DMS114 treated with DMSO at 0.1 percent for 48 hours (cell line): ENCODE measurements at regions not wholly inside any gene's neighbourhood (a gene's known extent, or its start where the extent isn't known, plus 50 kb on each side); places are given as distances from the start of the nearest gene placed in this dataset.

ENCODE experiments used
- DNase-seq: peaks from one replicate; lab custom pipeline; 2025; ENCODE audit not compliant: unreplicated experiment; lab: John Stamatoyannopoulos, UW

DNA sequence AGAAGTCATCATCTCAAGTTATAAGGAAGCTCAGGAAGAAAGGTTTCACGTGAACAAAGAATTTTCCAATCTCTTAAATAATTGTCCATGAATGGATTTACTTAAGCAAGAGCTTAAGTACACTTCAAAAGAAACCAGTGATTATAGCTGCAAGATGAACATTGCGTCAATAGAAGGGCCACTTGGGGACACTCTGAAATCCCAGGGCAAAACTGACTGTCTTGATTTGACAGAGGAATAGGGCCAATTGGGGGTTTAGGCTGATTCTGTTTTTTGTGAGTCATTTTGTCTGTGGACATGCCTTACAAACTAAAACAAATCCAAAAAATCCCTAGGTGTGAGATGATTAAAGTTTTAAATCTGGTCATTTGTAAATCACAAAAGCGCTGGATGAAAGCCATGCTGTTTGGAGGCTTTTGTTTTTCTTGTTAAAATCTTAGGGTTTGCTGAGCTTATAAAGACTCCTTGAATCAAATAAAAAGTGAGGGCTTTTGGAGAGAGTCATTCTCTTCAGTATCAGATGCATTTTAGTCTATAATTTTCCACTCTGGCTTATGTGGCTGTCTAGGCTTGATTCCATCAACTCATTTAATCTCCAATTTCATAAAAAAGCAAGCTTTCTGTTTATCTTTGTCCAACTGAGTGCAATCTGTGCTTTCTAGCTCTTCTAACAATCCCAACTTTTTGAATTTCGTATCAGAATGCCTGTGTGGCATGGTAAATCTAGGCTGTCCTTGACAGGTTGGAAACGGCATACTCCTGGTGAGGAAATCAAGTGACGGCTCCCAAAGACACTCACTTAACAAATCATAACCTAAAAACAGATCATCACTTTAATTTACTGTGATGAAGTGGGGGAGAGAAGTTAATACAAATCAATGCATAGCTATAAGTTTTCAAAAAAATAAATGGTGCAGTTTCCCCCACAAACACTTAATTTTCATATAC is 98.2 kb upstream of the SOX9 start:
- no peak for DNase-seq

DNA sequence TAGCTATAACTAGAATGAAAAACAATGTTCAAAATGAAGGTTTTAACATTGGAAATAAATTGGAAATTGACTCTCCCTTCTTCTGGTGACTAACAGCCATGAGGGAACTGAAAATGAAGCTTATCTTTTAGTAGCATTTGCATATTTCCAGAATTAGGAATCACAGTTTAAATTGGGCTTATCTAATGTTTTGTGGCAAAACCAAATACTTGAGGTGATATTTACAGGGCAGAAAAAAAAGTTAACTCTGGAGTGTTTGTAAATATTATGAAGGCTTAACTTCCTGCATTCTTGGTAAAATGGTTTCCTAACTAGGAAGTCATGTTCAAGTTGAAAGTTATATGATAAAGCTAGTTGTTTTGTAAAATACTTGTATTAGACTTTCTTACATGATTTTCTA is 96.4 kb upstream of the SOX9 start:
- no peak for DNase-seq

DNA sequence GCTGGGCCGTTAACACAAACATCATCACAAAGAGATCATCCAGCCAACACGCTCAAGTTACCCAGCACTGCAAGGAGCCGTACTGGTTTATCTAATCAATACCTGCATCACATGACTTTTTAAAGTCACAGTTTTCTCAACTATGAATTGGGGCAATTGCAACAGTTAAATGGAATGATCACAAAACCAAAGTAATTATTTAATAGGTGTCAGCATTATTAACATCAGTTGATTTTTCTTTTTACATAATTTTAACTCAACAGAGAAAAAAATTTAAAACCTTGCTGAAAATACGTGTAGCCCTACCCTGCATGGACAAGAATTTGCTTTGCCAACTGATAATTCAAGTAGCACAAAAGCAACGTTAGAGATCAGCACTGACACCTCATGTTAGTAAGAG is 95.7 kb upstream of the SOX9 start:
- no peak for DNase-seq

DNA sequence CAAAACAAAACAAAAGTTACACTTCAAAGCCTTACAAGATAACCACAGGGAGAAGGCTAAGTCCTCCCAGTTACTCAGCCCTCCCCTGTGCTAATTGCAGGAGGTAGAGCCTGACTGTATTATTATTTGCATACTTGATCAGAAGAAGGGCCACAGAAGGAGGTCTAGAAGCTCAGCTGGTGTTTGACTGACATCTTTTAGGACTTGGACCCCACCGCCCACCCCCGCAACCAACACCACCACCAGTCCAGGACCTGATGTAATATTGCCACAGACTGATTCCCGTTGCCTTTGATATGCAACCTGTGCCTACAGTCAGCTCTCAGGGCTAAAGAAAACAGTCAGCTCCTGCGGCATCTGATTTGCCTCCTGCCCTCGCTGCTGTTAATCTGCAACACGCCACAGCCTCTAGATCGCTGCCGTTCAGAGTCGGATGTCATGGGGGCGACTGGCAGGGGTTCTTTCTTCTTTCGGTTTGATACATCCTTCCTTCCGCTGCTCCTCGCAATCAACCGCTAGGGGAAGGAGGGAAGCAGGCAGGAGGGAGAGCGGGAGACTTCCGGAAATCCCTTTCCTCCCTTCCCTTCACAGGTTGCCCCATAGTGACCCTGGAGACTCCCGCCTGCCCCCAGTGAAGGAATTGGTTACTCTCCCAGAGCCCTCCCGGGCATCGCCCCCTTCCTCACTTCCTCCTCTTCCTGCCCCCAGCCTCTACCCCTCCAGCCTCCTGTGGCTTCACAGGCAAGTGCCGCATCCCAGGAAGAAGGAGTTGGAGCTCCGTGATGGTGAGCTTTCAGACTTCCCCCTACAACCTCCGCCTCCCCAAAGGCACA is 90.5 kb upstream of the SOX9 start:
- no peak for DNase-seq

DNA sequence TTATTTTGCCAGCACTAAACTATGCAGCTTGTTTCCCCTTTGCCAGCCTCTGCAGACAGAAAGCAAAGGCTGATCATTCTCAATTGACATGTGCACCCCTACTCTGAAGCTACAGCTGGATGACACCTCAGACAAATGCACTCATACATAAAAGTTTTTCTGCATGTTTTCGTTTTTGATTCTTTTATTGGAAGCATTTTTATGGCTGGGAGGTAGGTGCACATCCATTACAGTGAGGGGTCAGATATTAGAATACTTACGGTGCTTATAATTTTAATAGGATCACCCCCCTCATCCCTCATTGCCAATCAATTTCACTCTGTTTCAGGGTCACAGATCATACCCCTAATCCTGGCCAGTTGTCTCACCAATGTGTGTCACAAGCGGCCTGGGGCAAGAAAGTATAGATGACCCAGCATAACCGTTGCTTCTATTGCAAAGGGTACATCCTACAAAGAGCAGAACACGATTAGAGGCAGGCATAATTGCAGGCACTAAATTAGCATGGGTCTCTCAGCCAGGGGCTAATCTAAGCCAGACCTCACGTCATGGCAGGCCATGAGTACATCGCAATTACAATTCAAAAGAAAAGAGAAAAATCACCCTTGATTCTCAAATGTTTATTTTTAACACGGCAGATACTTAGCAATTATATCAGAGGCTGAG is 89.5 kb upstream of the SOX9 start:
- DNase-seq: no peak

DNA sequence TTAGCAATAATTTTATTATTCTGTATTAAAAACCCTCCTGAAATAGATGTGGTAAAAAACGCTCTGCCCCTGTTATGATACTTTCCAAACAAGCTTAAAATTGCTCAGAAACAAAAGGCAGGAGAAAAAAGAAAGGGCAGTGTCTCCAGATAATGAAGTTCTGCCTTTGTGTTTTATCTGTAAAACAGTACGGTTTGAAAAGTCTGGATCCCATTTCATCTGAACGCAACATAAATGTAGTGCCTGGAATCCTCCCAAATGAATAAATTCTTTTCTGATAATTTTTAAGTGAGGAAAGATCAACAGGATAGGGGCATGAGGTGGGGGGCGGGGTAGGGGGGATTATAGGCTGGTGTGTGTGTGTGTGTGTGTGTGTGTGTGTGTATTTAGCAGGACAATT is 87.5 kb upstream of the SOX9 start:
- no peak for DNase-seq

DNA sequence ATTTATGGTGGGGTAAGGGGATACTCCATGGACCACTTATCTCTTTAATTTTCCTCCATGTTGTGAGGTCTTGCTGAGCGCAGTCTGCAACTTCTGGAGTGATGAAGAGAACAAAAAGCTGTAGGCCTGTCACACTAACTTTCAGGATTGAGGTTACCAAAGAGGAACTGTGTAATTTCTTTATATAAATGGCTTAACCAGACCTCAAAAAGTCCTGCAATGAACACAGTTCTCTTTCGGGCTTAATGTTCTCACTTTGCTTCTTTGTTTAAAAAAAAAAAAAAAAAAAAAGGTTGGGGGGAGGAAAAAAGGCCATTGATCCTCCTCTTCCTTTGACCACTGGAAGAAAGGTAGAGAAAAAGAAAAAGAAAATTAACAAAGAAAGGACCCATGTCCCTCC is 86.8 kb upstream of the SOX9 start:
- DNase-seq: no peak

DNA sequence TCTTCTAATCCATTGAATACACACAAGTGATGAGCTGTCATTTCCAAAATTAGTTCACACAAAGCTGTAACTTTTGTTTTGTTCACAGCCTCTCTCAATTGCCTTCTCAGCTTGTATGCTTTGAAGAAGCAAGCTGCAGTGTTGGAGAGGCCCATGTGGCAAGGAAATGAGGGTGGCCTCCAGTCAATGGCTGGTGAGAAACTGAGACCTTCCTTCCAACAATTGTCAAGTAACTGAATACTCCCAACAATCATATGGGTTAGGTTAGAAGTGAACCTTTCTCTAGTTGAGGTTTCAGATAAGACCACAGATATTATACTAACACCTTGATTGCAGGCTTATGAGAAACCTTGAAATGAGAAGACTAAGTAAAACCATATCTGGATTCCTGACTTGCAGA is 82.4 kb upstream of the SOX9 start:
- no peak for DNase-seq

DNA sequence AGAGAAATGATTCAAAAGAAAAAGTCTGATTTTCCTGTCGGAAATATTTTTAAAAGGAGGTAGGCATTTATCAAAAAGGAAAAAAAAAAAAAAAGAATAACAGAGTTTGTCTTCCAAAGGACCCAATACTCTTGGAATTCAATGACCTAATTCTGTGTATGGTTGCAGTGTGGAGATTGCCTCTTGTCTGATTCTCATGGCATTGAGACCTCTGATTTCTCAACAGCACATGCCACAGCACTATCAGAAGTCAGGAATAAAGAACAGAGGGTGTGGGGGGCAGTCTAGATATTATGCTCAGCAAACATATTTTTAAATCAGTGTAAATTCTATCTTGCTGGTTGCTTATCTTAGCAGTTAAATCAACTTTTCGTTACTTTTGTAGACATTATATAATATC is 81.3 kb upstream of the SOX9 start:
- DNase-seq: no peak

DNA sequence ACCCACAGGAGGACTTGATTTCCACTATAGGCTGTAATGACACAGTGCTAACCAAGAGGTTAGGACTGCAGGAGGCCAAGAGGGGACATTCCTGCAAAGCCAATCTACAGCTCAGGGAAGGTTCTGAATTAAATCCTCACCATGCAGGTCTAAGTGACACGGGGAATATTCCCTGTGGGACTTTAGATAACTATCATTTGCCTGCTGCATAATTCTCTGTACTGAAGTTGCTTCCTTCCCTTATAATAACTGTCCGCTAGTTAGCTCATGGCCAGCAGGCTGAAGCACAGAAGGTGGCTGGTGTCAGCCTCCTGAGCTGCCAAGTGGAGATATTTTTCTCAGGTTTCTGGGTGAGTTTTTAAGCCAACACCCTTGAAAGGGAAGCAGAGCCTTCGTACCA is 74.6 kb upstream of the SOX9 start:
- no peak for DNase-seq

DNA sequence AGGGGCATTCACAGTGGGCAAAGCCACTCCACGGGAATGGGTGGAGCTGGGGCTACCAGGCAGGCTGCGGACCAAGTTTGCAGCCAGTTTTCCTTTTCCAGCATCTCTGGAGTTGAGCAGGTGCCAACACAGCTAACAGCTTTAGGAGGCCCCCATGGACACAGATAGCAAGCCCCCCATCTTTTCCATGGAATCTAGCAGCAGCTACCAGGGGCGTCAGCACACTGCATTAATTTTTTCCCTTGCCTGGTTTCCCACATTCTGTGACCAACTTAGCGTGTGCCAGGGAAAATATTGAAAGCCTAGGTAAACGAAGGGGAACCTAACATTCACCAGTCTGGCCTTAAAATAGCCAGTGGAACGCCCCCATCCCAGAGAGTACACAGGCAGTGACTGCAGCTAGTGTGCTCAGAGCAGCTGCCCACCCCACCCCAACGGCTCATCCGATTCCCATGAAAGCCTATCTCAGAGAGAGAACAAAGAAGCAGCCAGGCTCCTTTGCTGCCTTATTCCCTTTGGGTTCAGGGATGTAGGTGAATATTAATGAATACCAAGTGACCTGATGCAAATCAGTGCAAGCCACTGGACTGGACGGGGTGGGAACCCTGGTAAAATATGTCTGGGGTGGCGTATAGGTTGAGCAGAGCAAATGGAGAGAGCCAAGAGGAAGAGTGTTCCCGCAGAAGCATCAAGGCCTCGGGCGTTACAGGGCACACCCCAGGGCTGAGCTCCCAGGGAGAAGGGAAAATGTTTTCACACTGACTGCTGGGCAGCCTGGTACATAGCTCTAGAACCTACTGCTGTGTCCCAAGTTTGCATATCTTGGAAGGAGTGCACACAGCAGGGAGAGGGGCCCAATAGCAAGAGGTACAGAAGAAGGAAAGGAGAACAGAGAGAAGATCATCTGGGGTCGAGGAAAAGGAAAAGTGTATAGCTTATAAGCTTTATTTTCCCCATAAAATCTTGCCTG is 73.9 kb upstream of the SOX9 start:
- no peak for DNase-seq

DNA sequence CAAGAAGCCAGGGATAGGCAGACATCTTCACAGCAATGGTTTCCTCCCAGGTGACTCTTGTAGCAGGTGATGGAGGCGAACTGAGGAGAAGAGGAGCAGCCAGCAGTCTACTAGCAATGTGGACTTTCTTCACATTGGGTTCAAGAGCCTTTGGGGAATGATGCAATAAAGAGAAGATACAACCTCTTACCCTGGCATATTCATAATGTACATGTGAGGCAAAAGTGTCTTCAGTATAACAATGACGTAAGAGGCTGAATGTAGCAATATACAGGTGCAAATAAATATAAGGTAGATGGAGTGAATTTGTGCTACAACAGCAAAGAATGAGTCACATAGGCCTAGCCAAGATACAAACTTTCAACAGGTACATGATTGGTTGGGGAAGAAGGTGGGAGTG is 70.9 kb upstream of the SOX9 start:
- no peak for DNase-seq

DNA sequence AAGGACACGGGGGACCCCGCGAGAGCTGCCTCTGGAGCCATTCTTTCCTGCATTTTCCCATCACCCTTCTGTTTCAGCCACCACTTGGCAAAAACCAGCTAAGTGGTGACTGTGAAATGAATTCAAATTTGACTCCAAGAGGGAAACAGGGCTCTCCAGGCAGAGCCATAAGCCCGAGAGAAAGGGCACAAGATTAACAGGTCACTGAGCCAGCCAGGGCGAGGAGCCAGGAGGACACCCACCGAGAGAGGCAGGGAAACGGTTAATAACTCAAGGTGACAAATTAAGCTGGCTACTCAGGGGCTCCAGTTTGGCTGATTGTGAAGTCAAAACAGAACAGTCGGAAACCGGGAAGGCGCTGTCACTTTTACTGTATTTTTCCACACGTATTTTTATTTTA is 67.8 kb upstream of the SOX9 start:
- DNase-seq: no peak

DNA sequence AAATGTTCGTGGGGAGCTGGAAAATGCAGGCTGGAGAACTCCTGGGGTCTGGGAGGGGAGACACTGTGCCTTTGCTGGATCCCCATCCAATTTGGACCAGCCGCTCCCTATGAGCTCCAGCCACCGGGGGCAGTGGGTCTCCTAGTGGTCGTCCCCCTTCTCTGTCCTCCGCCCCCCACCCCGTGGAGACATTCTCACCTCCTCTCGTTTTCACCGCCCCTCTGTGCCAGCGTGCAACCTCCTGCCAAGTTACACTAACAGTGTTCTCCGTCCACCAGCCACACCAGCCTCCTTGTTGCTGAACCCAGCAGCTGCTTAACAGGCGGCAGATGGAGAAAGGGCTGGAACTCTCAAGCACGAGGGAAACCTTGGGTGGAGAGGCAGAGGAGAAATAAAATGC is 67.4 kb upstream of the SOX9 start:
- no peak for DNase-seq

DNA sequence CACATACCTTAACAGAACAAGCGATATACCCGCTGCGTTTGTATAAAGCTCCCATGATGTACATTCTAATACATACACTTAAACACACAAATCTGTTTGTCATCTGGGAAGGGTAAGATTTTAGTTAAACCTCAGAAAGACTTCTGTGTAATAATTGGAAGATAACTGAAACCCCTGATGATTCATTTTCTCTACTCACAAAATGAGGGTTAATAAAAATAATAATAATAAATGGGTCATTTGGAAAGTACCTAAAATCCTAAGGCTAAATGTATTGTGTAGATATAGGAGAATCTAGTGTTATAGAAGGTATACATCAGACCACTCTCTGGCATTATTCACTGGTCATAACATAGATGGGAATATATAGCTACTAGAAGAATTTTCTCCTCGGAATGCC is 64.7 kb upstream of the SOX9 start:
- DNase-seq: no peak

DNA sequence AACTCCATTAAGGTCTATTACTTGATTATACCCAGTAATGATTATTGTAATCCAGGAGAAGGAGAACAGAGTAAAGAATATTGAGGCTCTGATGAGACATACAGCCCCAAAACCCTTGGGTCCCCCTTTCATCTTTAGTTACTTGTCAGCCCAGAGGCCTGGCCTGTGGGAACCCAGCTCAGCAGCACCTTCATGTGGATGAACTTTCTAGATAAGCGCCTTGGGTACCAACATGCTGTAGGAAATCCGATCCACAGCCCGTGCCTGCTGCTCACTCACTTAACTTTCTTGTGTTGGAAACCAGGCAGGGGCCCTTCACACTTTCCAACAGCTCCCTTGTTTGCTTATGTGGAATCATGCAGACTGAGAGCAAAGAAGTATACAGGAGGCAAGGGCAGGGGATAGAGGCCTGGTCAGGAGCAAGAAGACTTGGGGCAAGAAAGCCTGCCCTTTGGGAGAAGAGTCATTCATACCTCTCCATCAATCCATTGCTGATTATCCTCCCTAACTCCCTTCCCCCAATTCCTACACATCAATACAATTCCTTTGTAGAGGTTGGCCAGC is 64.0 kb upstream of the SOX9 start:
- no peak for DNase-seq

DNA sequence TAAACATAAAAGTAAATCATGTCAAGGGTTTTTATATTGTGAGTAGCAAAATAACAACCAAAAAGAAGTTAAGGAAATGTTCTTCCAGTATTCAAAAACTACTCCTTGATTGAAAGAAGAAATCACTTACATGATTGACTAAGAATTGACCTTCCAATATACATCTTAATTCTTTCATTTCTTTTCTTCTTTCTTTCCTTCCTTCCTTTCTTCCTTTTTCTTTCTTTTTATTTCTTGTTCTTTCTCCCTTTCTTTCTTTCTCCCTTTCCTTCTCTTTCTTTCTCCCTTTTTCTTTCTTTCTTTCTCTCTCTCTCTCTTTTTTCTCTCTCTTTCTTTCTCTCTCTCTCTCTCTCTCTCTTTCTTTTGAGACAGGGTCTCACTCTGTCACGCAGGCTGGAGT is 60.7 kb upstream of the SOX9 start:
- DNase-seq: no peak

DNA sequence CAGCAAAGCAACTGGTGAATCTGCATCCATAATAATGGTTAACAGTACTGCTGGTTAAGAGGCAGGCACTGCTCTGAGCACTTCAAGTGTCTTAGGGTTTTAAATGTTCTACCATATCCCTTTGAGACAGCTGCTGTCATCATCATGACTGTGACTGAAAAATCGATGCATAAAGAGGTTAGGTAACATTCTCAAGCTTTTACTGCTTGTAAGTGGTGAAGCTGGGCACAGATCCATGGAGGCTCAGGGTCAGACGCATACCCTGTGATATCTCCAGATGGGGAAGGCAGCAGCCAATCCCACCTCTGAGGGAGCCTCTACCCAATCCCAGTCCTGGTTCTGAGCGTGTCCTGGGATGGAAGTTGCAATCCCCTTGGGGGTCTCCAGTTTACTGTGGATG is 57.6 kb upstream of the SOX9 start:
- no peak for DNase-seq

DNA sequence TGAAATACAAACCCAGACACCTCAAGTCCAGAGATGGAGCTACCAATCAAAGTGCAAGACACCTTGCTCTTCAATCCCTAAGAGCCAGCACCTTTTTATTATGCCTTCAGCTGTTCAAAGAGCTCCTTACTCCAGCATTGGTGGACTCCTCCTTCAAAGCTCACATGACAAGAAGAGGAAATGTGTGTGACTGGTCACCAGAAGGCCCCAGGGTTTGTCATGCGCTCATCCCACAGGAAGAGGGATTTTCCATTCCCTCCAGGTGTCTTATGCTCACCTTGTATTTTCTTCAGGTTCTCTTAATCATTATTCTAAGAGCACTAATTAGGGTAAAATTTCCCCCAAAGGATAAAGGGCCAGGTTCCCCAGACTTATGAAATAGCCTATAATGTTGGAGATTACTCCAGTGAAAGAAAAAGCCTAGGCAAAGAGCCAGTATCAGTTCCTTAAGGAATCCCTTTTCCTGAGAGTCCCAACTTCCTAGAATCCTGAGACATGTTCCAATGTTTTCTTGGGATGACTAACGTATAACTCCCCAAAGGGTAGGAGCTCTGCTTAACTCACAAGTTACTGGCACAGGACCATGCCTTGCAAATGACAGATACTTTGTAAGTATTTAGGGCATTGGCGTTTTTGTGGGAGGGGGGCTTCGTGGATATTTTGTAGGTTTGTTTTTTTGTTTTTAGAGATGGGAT is 56.9 kb upstream of the SOX9 start:
- DNase-seq: no peak
